Spleen (tissue), 11 donors: ENCODE measurements at regions not wholly inside any gene's neighbourhood (a gene's known extent, or its start where the extent isn't known, plus 50 kb on each side); places are given as distances from the start of the nearest gene placed in this dataset.

ENCODE experiments used
- DNase-seq: peaks from one replicate; pipeline ENCODE4 v3.0.0-alpha.2; 2020
- H3K27ac ChIP-seq, 8 donors: fragments of 200-600 bp; sonication (generic) in 7 of 8; 1 replicate in 4 of 8; 2 replicates in 4 of 8; pipeline versions ENCODE4 v1.5.0 to v1.8.0; 2016 to 2021; ENCODE audit warnings: inconsistent platforms in 4 of 8, mild to moderate bottlenecking in 4 of 8, moderate library complexity in 1 of 8
- H3K27me3 ChIP-seq, 7 donors: fragments of 200-600 bp; sonication (generic) in 6 of 7; replicated peaks in 1 of 7; 1 replicate in 4 of 7; 2 replicates in 3 of 7; pipeline versions ENCODE4 v1.5.0 to v1.8.0; 2016 to 2021; ENCODE audit warnings: inconsistent platforms in 3 of 7, mild to moderate bottlenecking in 1 of 7
- H3K36me3 ChIP-seq, 6 donors: fragments of 200-600 bp; sonication (generic) in 5 of 6; 1 replicate in 4 of 6; 2 replicates in 2 of 6; pipeline versions ENCODE4 v1.5.0 to v1.8.0; 2016 to 2021; ENCODE audit warnings: inconsistent platforms in 2 of 6
- H3K4me1 ChIP-seq, 6 donors: fragments of 200-600 bp; sonication (generic) in 5 of 6; 1 replicate in 3 of 6; 2 replicates in 3 of 6; pipeline versions ENCODE4 v1.5.0 to v1.8.0; 2016 to 2021; ENCODE audit warnings: inconsistent platforms in 3 of 6
- H3K4me3 ChIP-seq, 8 donors: fragments of 200-600 bp; sonication (generic) in 7 of 8; 1 replicate in 4 of 8; 2 replicates in 4 of 8; pipeline versions ENCODE4 v1.5.0 to v1.8.0; 2016 to 2021; ENCODE audit warnings: inconsistent platforms in 4 of 8, mild to moderate bottlenecking in 4 of 8, moderate library complexity in 2 of 8
- H3K9me3 ChIP-seq, 8 donors: fragments of 200-600 bp; sonication (generic) in 7 of 8; 1 replicate in 4 of 8; 2 replicates in 4 of 8; pipeline versions ENCODE4 v1.5.0 to v1.8.0; 2016 to 2021; ENCODE audit warnings: inconsistent platforms in 4 of 8
- CTCF ChIP-seq, 11 experiments: fragments of 200-600 bp in 7 of 11; fragments of 450-650 bp in 4 of 11; sonication (generic) in 4 of 11; IDR thresholded peaks in 8 of 11; conservative IDR thresholded peaks in 3 of 11; 1 replicate in 7 of 11; 2 replicates in 4 of 11; pipeline versions ENCODE4 v1.4.0 to v1.8.0; 2016 to 2021; ENCODE audit warnings: antibody characterized with exemption in 11 of 11, inconsistent platforms in 4 of 11, mild to moderate bottlenecking in 1 of 11
- POLR2A ChIP-seq, 3 donors: fragments of 450-650 bp; IDR thresholded peaks; one replicate each; pipeline ENCODE4 v1.5.1; 2017; ENCODE audit warnings: antibody characterized with exemption in 3 of 3, mild to moderate bottlenecking in 1 of 3
- POLR2AphosphoS5 ChIP-seq, 3 donors: sonication (generic); formaldehyde crosslinking; IDR thresholded peaks; one replicate each; pipeline ENCODE4 v1.5.1; 2017; ENCODE audit warnings: antibody characterized with exemption in 3 of 3
- WGBS, 5 donors: extraction: QIAGEN DNeasy Blood & Tissue Kit in 3 of 5; methylation state at CpG; one replicate each; pipeline versions ENCODE4 v1.1.5 to v1.1.7; 2013 to 2018; 5-methylcytosine and 5-hydroxymethylcytosine counted together
- intact Hi-C: fragments of 100-400 bp; cut with DNase I; formaldehyde crosslinking; loops from one replicate; pipeline ENCODE4 v1.15.0; 2023; ENCODE audit warnings: low total_unique reads
- donor health status: healthy with polysubstance abuse.
- donor health status: DM: no; HTN: no; CAD: no; lungs with moderate emphysema.
- donor health status: DM: no; HTN: no; CAD: no.
- donor health status: Bipolar disorder and iron deficiency.
- donor health status: healthy.
- donor health status: DM: no; HTN: no; CAD: no.
- donor health status: DM: yes; HTN: yes; CAD: no.

- TF ChIP-seq POLR2AphosphoS5 (IDR thresholded peaks at IDR 0.05) (no peak), POLR2A (IDR thresholded peaks at IDR 0.05) (no peak), CTCF (IDR thresholded peaks at IDR 0.05 in 8 of 11, conservative IDR thresholded peaks at IDR 0.05 in 3 of 11) (no peak)
- WGBS, 5 donors = 86 to 96% (median 90%) methylated on average over 1 of the region's 1 CpG
- H3K27ac ChIP-seq = no peak overlapping the region
Measured at GRCh38 chr12:71295953-71296352, 138.2 kb upstream of the TSPAN8 start.

GRCh38 chr12:71291746-71292145, 133.9 kb upstream of the TSPAN8 start:
- intact Hi-C loops = no loop called here
- WGBS, 5 donors = 87 to 96% (median 94%) methylated on average over 2 of the region's 2 CpGs
- no peak for TF ChIP-seq CTCF (IDR thresholded peaks at IDR 0.05 in 8 of 11, conservative IDR thresholded peaks at IDR 0.05 in 3 of 11)
- no peak for TF ChIP-seq POLR2AphosphoS5 (IDR thresholded peaks at IDR 0.05)
- no peak for TF ChIP-seq POLR2A (IDR thresholded peaks at IDR 0.05)
- H3K36me3 ChIP-seq = no peaks in the 10 kb centered on the region
- H3K4me1 ChIP-seq = no peaks in the 10 kb centered on the region
- no peak for DNase-seq
- peaks cover 0 to 22% (median 17%) of the 10 kb centered on the region in 8 donors for H3K9me3 ChIP-seq
- H3K4me3 ChIP-seq = no peak overlapping the region
- H3K27me3 ChIP-seq = no peaks in the 10 kb centered on the region
- H3K27ac ChIP-seq = no peak overlapping the region

More at GRCh38 chr12:71295953-71296352, 138.2 kb upstream of the TSPAN8 start:
- no peak for DNase-seq
- Histone ChIP-seq H3K36me3 (no peaks in the 10 kb centered on the region), H3K4me3 (no peak overlapping the region), H3K27me3 (no peaks in the 10 kb centered on the region), H3K9me3 (peaks cover 0 to 17% (median 12%) of the 10 kb centered on the region in 8 donors), H3K4me1 (no peaks in the 10 kb centered on the region)
- intact Hi-C loops = no loop called here

GRCh38 chr12:71283883-71284282, 126.1 kb upstream of the TSPAN8 start:
- H3K4me1 ChIP-seq = no peaks in the 10 kb centered on the region
- TF ChIP-seq POLR2A (IDR thresholded peaks at IDR 0.05) (no peak), POLR2AphosphoS5 (IDR thresholded peaks at IDR 0.05) (no peak), CTCF (IDR thresholded peaks at IDR 0.05 in 8 of 11, conservative IDR thresholded peaks at IDR 0.05 in 3 of 11) (no peak)
- H3K27ac ChIP-seq = no peak overlapping the region
- H3K9me3 ChIP-seq = peaks cover 0 to 4% (median 0%) of the 10 kb centered on the region in 8 donors
- WGBS, 5 donors = 90 to 100% (median 97%) methylated on average over 1 of the region's 1 CpG
- no peak overlapping the region for H3K4me3 ChIP-seq
- intact Hi-C loops = no loop called here
- no peaks in the 10 kb centered on the region for H3K27me3 ChIP-seq
- DNase-seq = no peak
- H3K36me3 ChIP-seq = no peaks in the 10 kb centered on the region

GRCh38 chr12:71282925-71283324, 125.1 kb upstream of the TSPAN8 start:
- Histone ChIP-seq H3K27ac (no peak overlapping the region), H3K27me3 (no peaks in the 10 kb centered on the region), H3K4me3 (no peak overlapping the region), H3K4me1 (no peaks in the 10 kb centered on the region), H3K36me3 (no peaks in the 10 kb centered on the region), H3K9me3 (peaks cover 0 to 4% (median 0%) of the 10 kb centered on the region in 8 donors)
- intact Hi-C loops = no loop called here
- TF ChIP-seq POLR2AphosphoS5 (IDR thresholded peaks at IDR 0.05) (no peak), POLR2A (IDR thresholded peaks at IDR 0.05) (no peak), CTCF (IDR thresholded peaks at IDR 0.05 in 8 of 11, conservative IDR thresholded peaks at IDR 0.05 in 3 of 11) (no peak)
- 78 to 98% (median 89%) methylated on average over 5 of the region's 5 CpGs for WGBS, 5 donors
- no peak for DNase-seq
